Natural killer cell (primary cell): ENCODE measurements at regions not wholly inside any gene's neighbourhood (a gene's known extent, or its start where the extent isn't known, plus 50 kb on each side); places are given as distances from the start of the nearest gene placed in this dataset.

Experiments used
- ATAC-seq, 3 donors: fragments of 150-1000 bp in 2 of 3; fragments of 200-7000 bp in 1 of 3; cut with Tn5 transposase; 1 replicate in 1 of 3; 2 replicates in 2 of 3; pipeline ENCODE4 v1.10.0; 2021; ENCODE audit warnings: mild to moderate bottlenecking in 2 of 3, moderate library complexity in 2 of 3
- DNase-seq, 2 donors: peaks; one replicate each; pipeline versions ENCODE4 v3.0.0 to v3.0.0-alpha.2; 2013 to 2021; ENCODE audit warnings: mixed read lengths in 1 of 2
- H3K27ac ChIP-seq: one replicate; pipeline ENCODE4 v1.5.1; 2013; ENCODE audit warnings: mild to moderate bottlenecking, low read length
- H3K27me3 ChIP-seq: one replicate; pipeline ENCODE4 v1.6.1; 2013; ENCODE audit warnings: low read length; ENCODE audit not compliant: control insufficient read depth, insufficient read depth
- H3K36me3 ChIP-seq: one replicate; pipeline ENCODE4 v1.6.1; 2013; ENCODE audit warnings: low read length; ENCODE audit not compliant: control insufficient read depth, insufficient read depth
- H3K4me1 ChIP-seq: one replicate; pipeline ENCODE4 v1.6.1; 2013; ENCODE audit warnings: low read length; ENCODE audit not compliant: control insufficient read depth, insufficient read depth
- H3K4me3 ChIP-seq: one replicate; pipeline ENCODE4 v1.5.1; 2013; ENCODE audit warnings: low read length
- H3K9me3 ChIP-seq: one replicate; pipeline ENCODE4 v1.6.1; 2013; ENCODE audit warnings: low read length; ENCODE audit not compliant: control insufficient read depth, insufficient read depth
- H3K27ac Mint-ChIP-seq, 2 donors: one replicate each; pipeline ENCODE4 v1.8.0; 2022; ENCODE audit warnings: mild to moderate bottlenecking in 2 of 2, mixed read lengths in 2 of 2, moderate library complexity in 1 of 2
- H3K27me3 Mint-ChIP-seq, 2 donors: one replicate each; pipeline ENCODE4 v1.8.0; 2022; ENCODE audit warnings: low read depth in 2 of 2, mixed read lengths in 2 of 2
- H3K36me3 Mint-ChIP-seq: one replicate; pipeline ENCODE4 v1.8.0; 2022; ENCODE audit warnings: mixed read lengths
- H3K4me1 Mint-ChIP-seq, 2 donors: one replicate each; pipeline ENCODE4 v1.8.0; 2022; ENCODE audit warnings: mixed read lengths in 2 of 2
- H3K4me3 Mint-ChIP-seq: one replicate; pipeline ENCODE4 v1.8.0; 2022; ENCODE audit warnings: mild to moderate bottlenecking, moderate library complexity, mixed read lengths
- H3K9me3 Mint-ChIP-seq, 2 donors: one replicate each; pipeline ENCODE4 v1.8.0; 2022; ENCODE audit warnings: mixed read lengths in 2 of 2
- CTCF ChIP-seq: fragments of 200-600 bp; IDR thresholded peaks from one replicate; pipeline ENCODE4 v1.8.0; 2022; ENCODE audit warnings: antibody characterized with exemption
- WGBS: methylation state at CpG from one replicate; pipeline ENCODE4 v1.1.7; 2013; ENCODE audit warnings: missing lambda C conversion rate; ENCODE audit not compliant: insufficient coverage; 5-methylcytosine and 5-hydroxymethylcytosine counted together
- intact Hi-C: fragments of 100-400 bp; cut with micrococcal nuclease; formaldehyde crosslinking; loops from one replicate; pipeline ENCODE4 v1.14.2; 2022

DNA sequence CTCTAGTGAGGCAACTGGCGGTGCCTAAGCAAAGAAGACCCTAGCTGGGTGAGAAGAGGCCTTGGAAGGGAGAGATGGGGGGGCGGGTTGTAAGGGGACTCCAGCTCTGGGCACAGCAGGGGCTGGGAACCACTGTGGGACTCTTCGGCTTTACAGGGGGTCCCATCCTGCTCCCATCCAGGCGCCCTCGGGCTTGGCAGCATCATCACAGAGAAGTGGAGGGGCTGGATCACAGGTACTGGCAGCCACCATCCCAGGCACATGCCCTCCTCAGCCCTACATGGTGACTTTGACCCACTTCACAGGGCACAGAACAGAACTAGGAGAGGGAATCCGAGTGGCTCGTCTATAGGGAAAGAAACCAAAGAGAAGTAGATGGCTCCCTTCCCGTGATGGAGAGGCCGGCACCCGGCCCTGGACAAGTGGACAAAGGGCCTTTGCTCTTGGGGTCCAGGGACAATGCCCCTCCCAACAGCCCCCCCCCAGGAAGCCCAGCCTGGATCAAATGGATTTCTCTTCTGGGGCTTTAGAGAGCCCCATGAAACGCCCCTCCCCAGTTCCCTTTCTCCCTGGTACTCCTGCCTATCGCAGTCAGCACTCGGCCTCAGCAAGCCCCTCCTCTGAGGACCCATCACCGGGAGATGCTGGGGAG lies 54.0 kb upstream of the ECE1 start:
- Mint-ChIP-seq H3K27me3 (no peaks in the 10 kb centered on the region), H3K36me3 (no peaks in the 10 kb centered on the region), H3K4me3 (peak overlapping the region; percentile 92), H3K9me3 (no peaks in the 10 kb centered on the region), H3K4me1 (peaks cover 42 to 55% of the 10 kb centered on the region in 2 donors), H3K27ac (peak overlapping the region in 1 of 2 donors; percentile 78)
- TF ChIP-seq CTCF, result no peak
- Histone ChIP-seq H3K4me3 (peak overlapping the region; percentile 80), H3K9me3 (no peaks in the 10 kb centered on the region), H3K27ac (peak overlapping the region; percentile 23), H3K4me1 (peaks cover 44% of the 10 kb centered on the region), H3K36me3 (no peaks in the 10 kb centered on the region), H3K27me3 (peaks cover 8% of the 10 kb centered on the region)
- intact Hi-C loops, result loop anchor here (2.0 kb wide), 1 partner anchor 49 kb away; no protein-coding TSS in a partner anchor
- DNase-seq (no peak), ATAC-seq (no peak)
- 72% methylated on average over 14 of the region's 14 CpGs for WGBS

GRCh38 chr1:21342961-21343838 lies 52.9 kb upstream of the ECE1 start:
- H3K4me1 ChIP-seq, result peaks cover 49% of the 10 kb centered on the region
- intact Hi-C loops, result no loop called here
- peaks cover 8% of the 10 kb centered on the region for H3K27me3 ChIP-seq
- DNase-seq (peak in 1 of 2 donors; percentile 66), ATAC-seq (peak in 2 of 3 donors; percentile 13 to 29)
- H3K27ac Mint-ChIP-seq, result peak overlapping the region in 1 of 2 donors; percentile 78
- TF ChIP-seq CTCF, result no peak
- 51% methylated on average over 8 of the region's 10 CpGs for whole genome bisulfite sequencing
- H3K9me3 ChIP-seq, result no peaks in the 10 kb centered on the region
- no peaks in the 10 kb centered on the region for H3K9me3 Mint-ChIP-seq
- H3K27me3 Mint-ChIP-seq, result no peaks in the 10 kb centered on the region
- H3K36me3 ChIP-seq, result no peaks in the 10 kb centered on the region
- H3K4me1 Mint-ChIP-seq, result peaks cover 45 to 65% of the 10 kb centered on the region in 2 donors
- peak overlapping the region; percentile 92 for H3K4me3 Mint-ChIP-seq
- no peaks in the 10 kb centered on the region for H3K36me3 Mint-ChIP-seq
- no peak overlapping the region for H3K4me3 ChIP-seq
- peak overlapping the region; percentile 23 for H3K27ac ChIP-seq

GRCh38 chr1:21341517-21342078 lies 51.3 kb upstream of the ECE1 start:
- H3K27ac Mint-ChIP-seq, result peak overlapping the region in 1 of 2 donors; percentile 9

More at GRCh38 chr1:21341517-21342078, 51.3 kb upstream of the ECE1 start:
- Mint-ChIP-seq H3K9me3 (no peaks in the 10 kb centered on the region), H3K36me3 (no peaks in the 10 kb centered on the region), H3K4me3 (peak overlapping the region; percentile 10), H3K4me1 (peaks cover 54 to 79% of the 10 kb centered on the region in 2 donors), H3K27me3 (no peaks in the 10 kb centered on the region)
- peaks cover 5% of the 10 kb centered on the region for H3K27me3 ChIP-seq
- no peak for DNase-seq
- ATAC-seq, result no peak
- no peaks in the 10 kb centered on the region for H3K9me3 ChIP-seq
- no peak overlapping the region for H3K4me3 ChIP-seq
- no peak for TF ChIP-seq CTCF
- intact Hi-C loops, result no loop called here
- WGBS, result 90% methylated on average over 10 of the region's 10 CpGs
- peaks cover 64% of the 10 kb centered on the region for H3K4me1 ChIP-seq
- no peaks in the 10 kb centered on the region for H3K36me3 ChIP-seq
- H3K27ac ChIP-seq, result no peak overlapping the region
